HCT116 (cell line): ENCODE measurements at regions not wholly inside any gene's neighbourhood (a gene's known extent, or its start where the extent isn't known, plus 50 kb on each side); places are given as distances from the start of the nearest gene placed in this dataset.

Experiments used
- CTCF ChIP-seq, 3 experiments: fragments of 200-600 bp in 1 of 3; sonication (generic) in 1 of 3; IDR thresholded peaks in 2 of 3; conservative IDR thresholded peaks in 1 of 3; 2 replicates each; pipeline ENCODE4 v1.5.1; 2012 to 2017; ENCODE audit warnings: low read depth in 2 of 3, low read length in 2 of 3, antibody characterized with exemption in 1 of 3, borderline replicate concordance in 1 of 3, control low read depth in 1 of 3, mild to moderate bottlenecking in 1 of 3, mixed read lengths in 1 of 3, mixed run types in 1 of 3, moderate library complexity in 1 of 3; ENCODE audit not compliant: insufficient read depth in 1 of 3
- POLR2A ChIP-seq: IDR thresholded peaks from 2 replicates; pipeline ENCODE4 v1.7.0; 2011; ENCODE audit warnings: borderline replicate concordance; ENCODE audit not compliant: insufficient read depth, insufficient read length; ENCODE audit errors: extremely low read depth
- REST ChIP-seq: IDR thresholded peaks from 2 replicates; pipeline ENCODE4 v1.6.1; 2012; ENCODE audit warnings: low read depth

- no peak for TF ChIP-seq REST
- TF ChIP-seq CTCF (IDR thresholded peaks at IDR 0.05 in 2 of 3, conservative IDR thresholded peaks at IDR 0.05 in 1 of 3; ENCODE audit: borderline replicate concordance in 1 of 3, insufficient read depth in 1 of 3, low read depth in 2 of 3, low read length in 2 of 3): no peak
- TF ChIP-seq POLR2A: no peak
Observed at GRCh38 chr14:32006263-32007110, 70.6 kb upstream of the ARHGAP5 start.
